Fibroblast of mammary gland (primary cell): ENCODE measurements at regions not wholly inside any gene's neighbourhood (a gene's known extent, or its start where the extent isn't known, plus 50 kb on each side); places are given as distances from the start of the nearest gene placed in this dataset.

Experiments used
- DNase-seq: peaks from one replicate; pipeline ENCODE4 v3.0.0-alpha.2; 2010; ENCODE audit warnings: low read depth
- H3K4me3 ChIP-seq: 2 replicates; pipeline ENCODE4 v1.5.1; 2011; ENCODE audit warnings: low read depth, mild to moderate bottlenecking, low read length, moderate library complexity; ENCODE audit not compliant: control insufficient read depth
- CTCF ChIP-seq: conservative IDR thresholded peaks from 2 replicates; pipeline ENCODE4 v1.5.1; 2011; ENCODE audit warnings: low read depth, low read length, inconsistent platforms; ENCODE audit not compliant: control insufficient read depth, insufficient read depth

GRCh38 chr11:31936312-31936711, 125.2 kb upstream of the PAX6 start:
- DNase-seq: no peak
- TF ChIP-seq CTCF: no peak
- no peak overlapping the region for H3K4me3 ChIP-seq

- no peak for DNase-seq
Observed at GRCh38 chr11:31932879-31933278, 121.8 kb upstream of the PAX6 start.

GRCh38 chr11:31927982-31928381, 116.9 kb upstream of the PAX6 start:
- H3K4me3 ChIP-seq: no peak overlapping the region
- TF ChIP-seq CTCF: no peak
- DNase-seq: no peak

More at GRCh38 chr11:31932879-31933278, 121.8 kb upstream of the PAX6 start:
- no peak overlapping the region for H3K4me3 ChIP-seq
- no peak for TF ChIP-seq CTCF

- TF ChIP-seq CTCF: no peak
- DNase-seq: no peak
- H3K4me3 ChIP-seq: no peak overlapping the region
Observed at GRCh38 chr11:31926816-31927528, 115.8 kb upstream of the PAX6 start.

- DNase-seq: no peak
- TF ChIP-seq CTCF: no peak
- no peak overlapping the region for H3K4me3 ChIP-seq
Observed at GRCh38 chr11:31926106-31926505, 115.0 kb upstream of the PAX6 start.

- no peak overlapping the region for H3K4me3 ChIP-seq
- no peak for DNase-seq
Observed at GRCh38 chr11:31922450-31922849, 111.3 kb upstream of the PAX6 start.

More at GRCh38 chr11:31922450-31922849, 111.3 kb upstream of the PAX6 start:
- TF ChIP-seq CTCF: no peak
